DND-41 (cell line): ENCODE measurements at regions not wholly inside any gene's neighbourhood (a gene's known extent, or its start where the extent isn't known, plus 50 kb on each side); places are given as distances from the start of the nearest gene placed in this dataset.

ENCODE experiments used
- ATAC-seq: fragments of 200-7000 bp; cut with Tn5 transposase; 3 replicates; pipeline ENCODE4 v1.9.1; 2021; ENCODE audit warnings: low read depth; ENCODE audit not compliant: insufficient read depth
- DNase-seq: peaks from one replicate; pipeline ENCODE4 v3.0.0-alpha.2; 2020
- H2AFZ ChIP-seq: 2 replicates; pipeline ENCODE4 v1.6.0; 2012; ENCODE audit warnings: low read depth, low read length
- H3K27ac ChIP-seq: 2 replicates; pipeline ENCODE4 v1.5.1; 2012; ENCODE audit warnings: low read length, inconsistent platforms
- H3K27me3 ChIP-seq: fragments of 200-600 bp; sonication (generic); 2 replicates; pipeline ENCODE4 v1.6.0; 2012; ENCODE audit warnings: low read length, mild to moderate bottlenecking, inconsistent platforms; ENCODE audit not compliant: insufficient read depth, poor library complexity
- H3K36me3 ChIP-seq: 2 replicates; pipeline ENCODE4 v1.5.1; 2012; ENCODE audit warnings: low read length, inconsistent platforms; ENCODE audit not compliant: insufficient read depth
- H3K4me1 ChIP-seq: 2 replicates; pipeline ENCODE4 v1.5.1; 2012; ENCODE audit warnings: mild to moderate bottlenecking, low read length; ENCODE audit not compliant: insufficient read depth
- H3K4me2 ChIP-seq: 2 replicates; pipeline ENCODE4 v1.6.0; 2012; ENCODE audit warnings: mild to moderate bottlenecking, moderate library complexity, low read length, inconsistent platforms; ENCODE audit not compliant: insufficient read depth
- H3K4me3 ChIP-seq, 2 experiments: fragments of 200-600 bp in 1 of 2; shearing (Covaris generic) in 1 of 2; 2 replicates each; pipeline ENCODE4 v1.5.1; 2012 to 2016; ENCODE audit warnings: inconsistent platforms in 2 of 2, low read length in 2 of 2, mild to moderate bottlenecking in 2 of 2, low read depth in 1 of 2, moderate library complexity in 1 of 2
- H3K79me2 ChIP-seq: 2 replicates; pipeline ENCODE4 v1.6.0; 2012; ENCODE audit warnings: low read length, inconsistent platforms; ENCODE audit not compliant: insufficient read depth
- H3K9ac ChIP-seq: 2 replicates; pipeline ENCODE4 v1.6.0; 2012; ENCODE audit warnings: low read depth, mild to moderate bottlenecking, inconsistent platforms, low read length, moderate library complexity
- H3K9me3 ChIP-seq: 2 replicates; pipeline ENCODE4 v1.5.1; 2012; ENCODE audit warnings: low read length, moderate library complexity, mild to moderate bottlenecking, inconsistent platforms; ENCODE audit not compliant: insufficient read depth, severe bottlenecking
- H4K20me1 ChIP-seq: 2 replicates; pipeline ENCODE4 v1.6.0; 2012; ENCODE audit warnings: low read length; ENCODE audit not compliant: insufficient read depth
- CTCF ChIP-seq: IDR thresholded peaks from 2 replicates; pipeline ENCODE4 v1.5.1; 2012; ENCODE audit warnings: borderline replicate concordance, low read length, moderate library complexity, mild to moderate bottlenecking; ENCODE audit not compliant: poor library complexity, severe bottlenecking; ENCODE audit errors: extremely low read depth
- EZH2 ChIP-seq: IDR thresholded peaks from 3 replicates; pipeline ENCODE4 v1.6.1; 2012; ENCODE audit warnings: borderline replicate concordance, low read depth, mild to moderate bottlenecking, moderate library complexity, low read length, inconsistent platforms; ENCODE audit not compliant: severe bottlenecking

DNA sequence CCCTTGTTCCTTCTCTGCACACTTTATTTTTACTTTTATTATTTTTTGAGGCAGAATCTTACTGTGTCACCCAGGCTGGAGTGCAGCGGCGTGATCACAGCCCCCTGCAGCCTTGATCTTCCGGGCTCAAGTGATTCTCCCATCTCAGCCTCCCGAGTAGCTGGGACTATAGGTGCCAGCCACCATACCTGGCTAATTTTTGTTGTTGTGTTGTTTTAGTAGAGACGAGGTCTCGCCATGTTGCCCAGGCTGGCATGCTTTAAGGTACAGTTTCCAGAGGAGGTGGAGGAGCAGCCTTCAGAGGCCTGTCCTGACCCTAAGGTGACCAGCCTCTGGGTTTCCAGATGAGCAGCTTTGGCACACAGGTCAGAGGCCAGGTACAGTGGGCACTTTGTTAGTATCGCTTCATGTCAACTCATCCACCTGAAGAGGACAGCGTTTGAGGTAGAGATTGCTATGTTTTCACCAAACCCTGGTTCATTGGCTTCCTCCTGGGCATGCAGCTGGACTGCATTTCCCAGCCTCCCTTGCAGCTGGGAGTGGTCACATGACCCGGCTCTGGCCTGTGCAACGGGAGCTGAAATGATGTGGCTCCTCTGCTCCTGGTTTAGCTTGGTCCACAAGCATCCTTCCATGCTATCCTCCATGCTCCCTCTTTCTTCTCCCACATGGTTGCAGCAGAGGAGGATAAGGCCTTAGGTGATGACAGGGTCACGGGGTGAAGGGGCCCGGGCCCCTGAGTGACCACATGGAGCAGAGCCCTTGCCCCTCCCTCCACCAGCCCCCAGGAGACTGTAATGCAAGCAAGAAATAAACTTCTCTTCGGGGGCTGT, 139.3 kb upstream of the IER5L start:
- DNase-seq (no peak), ATAC-seq (no peak)
- Histone ChIP-seq H3K27ac (no peak overlapping the region), H3K9me3 (no peaks in the 10 kb centered on the region), H3K79me2 (no peaks in the 10 kb centered on the region), H2AFZ (no peak overlapping the region), H4K20me1 (no peaks in the 10 kb centered on the region), H3K4me1 (peaks cover 13% of the 10 kb centered on the region), H3K4me2 (no peak overlapping the region), H3K27me3 (peaks cover 26% of the 10 kb centered on the region), H3K9ac (no peak overlapping the region), H3K4me3 (no peak overlapping the region), H3K36me3 (no peaks in the 10 kb centered on the region)
- TF ChIP-seq CTCF (no peak), EZH2 (no peak)

GRCh38 chr9:129316281-129317030, 138.4 kb upstream of the IER5L start:
- no peak overlapping the region for H3K27ac ChIP-seq
- H3K4me2 ChIP-seq, result no peak overlapping the region
- DNase-seq (no peak), ATAC-seq (no peak)
- H3K4me1 ChIP-seq, result peaks cover 13% of the 10 kb centered on the region
- H3K27me3 ChIP-seq, result peaks cover 19% of the 10 kb centered on the region
- no peak overlapping the region for H2AFZ ChIP-seq
- H3K79me2 ChIP-seq, result no peaks in the 10 kb centered on the region
- no peaks in the 10 kb centered on the region for H3K9me3 ChIP-seq
- no peaks in the 10 kb centered on the region for H4K20me1 ChIP-seq
- H3K36me3 ChIP-seq, result no peaks in the 10 kb centered on the region
- TF ChIP-seq EZH2 (no peak), CTCF (no peak)
- H3K4me3 ChIP-seq, result no peak overlapping the region
- no peak overlapping the region for H3K9ac ChIP-seq

DNA sequence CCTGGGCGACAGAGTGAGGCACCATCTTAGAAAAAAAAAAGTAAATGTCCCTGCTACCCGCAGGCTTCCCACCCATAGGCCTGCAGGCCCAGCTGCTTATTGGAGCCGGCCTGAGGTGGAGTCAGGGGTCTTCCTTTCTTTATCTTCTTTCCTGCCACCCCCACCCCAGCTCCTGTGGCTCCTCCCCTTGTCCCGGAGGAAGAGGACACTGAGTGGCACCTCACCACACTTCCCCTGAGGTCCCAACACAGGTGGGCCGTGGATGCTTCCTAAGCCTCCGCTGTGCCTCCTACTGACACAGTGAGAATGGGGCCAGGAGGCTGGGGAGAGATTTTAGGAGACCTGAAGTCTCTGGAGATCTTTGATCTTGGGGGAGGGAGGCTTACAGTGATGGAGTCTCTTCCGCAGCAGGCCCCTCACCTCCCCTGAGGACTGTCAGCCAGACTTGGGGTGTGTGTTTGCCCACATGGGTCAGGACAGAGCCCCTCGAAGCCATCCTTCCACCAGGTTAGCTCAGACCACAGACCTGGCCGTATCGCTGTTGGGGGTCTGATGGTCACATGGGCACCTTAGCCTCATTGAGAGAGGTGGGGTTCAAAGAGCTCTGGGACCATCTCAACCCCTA, 135.4 kb upstream of the IER5L start:
- Histone ChIP-seq H3K79me2 (no peaks in the 10 kb centered on the region), H3K36me3 (no peaks in the 10 kb centered on the region), H3K4me3 (no peak overlapping the region), H3K27ac (no peak overlapping the region), H3K9me3 (no peaks in the 10 kb centered on the region), H3K27me3 (no peaks in the 10 kb centered on the region), H2AFZ (no peak overlapping the region), H3K4me2 (no peak overlapping the region), H4K20me1 (no peaks in the 10 kb centered on the region), H3K4me1 (no peaks in the 10 kb centered on the region), H3K9ac (no peak overlapping the region)
- ATAC-seq (no peak), DNase-seq (no peak)
- TF ChIP-seq EZH2 (no peak), CTCF (no peak)
